NCI-H748 (cell line): ENCODE measurements at regions not wholly inside any gene's neighbourhood (a gene's known extent, or its start where the extent isn't known, plus 50 kb on each side); places are given as distances from the start of the nearest gene placed in this dataset.

Experiments
- DNase-seq: peaks from one replicate; lab custom pipeline; 2025; ENCODE audit not compliant: unreplicated experiment; lab: John Stamatoyannopoulos, UW

DNA sequence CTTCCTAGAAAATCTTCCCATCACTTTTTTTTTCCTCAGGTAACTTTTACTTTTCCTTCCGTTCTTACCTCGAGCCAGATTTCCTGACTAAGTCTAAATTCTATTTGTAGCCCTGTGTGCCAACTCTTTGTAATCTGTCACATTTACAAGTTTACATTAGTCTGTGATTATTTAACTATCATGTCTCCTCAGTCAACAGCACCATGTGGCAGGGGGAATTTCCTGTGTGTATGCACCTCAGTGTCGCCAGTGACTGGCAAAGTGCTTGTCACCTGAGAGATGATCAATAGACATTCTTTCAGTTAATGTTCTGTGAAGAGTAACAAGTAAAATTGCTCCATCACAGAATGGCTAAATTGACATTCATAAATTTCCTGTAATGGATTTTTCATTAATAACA is 468.5 kb downstream of the PDGFC start:
- DNase-seq: peak; percentile 35

GRCh38 chr4:156501962-156502361 is 469.6 kb downstream of the PDGFC start:
- no peak for DNase-seq

DNA sequence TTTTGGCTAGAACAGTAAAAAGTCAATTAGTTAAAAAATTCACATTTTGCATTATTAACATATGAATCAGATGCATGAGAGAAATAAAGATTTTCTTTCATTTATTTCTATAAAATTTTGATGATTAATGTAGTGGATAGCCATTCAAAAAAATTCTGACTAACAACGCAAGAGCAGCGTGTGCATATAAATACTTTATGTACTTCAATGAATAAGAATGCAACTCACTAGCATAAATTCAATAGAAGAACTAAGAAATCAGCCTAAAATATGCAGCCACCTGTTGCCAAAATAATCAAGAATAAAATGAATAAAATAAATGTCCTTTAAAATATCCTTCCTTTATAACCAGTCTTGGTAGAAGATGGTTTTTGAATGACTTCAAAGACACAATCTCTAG is 471.9 kb downstream of the PDGFC start:
- no peak for DNase-seq

GRCh38 chr4:156497486-156497885 is 474.1 kb downstream of the PDGFC start:
- DNase-seq: no peak

DNA sequence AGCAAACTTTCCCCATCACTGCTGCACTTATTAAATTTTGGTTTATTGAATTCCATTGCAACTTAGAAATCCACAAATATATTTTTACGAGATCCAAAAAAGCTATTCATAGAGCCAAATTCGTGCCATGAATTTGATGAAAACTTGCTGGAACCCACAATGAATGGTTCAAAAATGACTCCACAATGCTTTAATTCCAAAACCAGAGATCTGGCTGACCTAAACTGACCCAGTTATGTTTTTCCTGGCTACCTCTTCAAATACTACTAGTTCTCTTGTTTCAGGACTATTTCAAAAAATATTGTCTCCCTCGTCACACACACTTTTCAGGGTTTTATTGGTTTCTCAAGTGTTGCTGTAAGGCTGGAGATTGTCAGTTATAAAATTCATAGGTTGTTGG is 474.8 kb downstream of the PDGFC start:
- no peak for DNase-seq

DNA sequence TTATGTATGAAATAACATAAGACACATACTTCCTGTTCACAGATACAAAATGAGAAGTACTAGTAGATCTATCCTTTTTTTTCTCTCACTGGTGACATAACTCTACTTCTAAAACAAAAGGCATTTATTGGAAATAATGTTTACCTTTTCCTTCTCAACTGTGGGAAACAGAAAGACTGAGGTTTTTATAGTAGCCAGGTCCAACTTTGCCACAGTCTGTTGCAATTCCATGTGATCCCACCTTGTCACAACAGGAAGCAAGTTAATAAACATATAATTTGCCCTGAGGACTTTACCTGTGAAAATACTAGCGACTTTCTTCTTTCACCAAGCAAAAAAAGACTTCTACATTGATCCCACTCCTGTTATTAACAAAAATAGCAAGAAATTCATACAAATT is 475.8 kb downstream of the PDGFC start:
- no peak for DNase-seq

DNA sequence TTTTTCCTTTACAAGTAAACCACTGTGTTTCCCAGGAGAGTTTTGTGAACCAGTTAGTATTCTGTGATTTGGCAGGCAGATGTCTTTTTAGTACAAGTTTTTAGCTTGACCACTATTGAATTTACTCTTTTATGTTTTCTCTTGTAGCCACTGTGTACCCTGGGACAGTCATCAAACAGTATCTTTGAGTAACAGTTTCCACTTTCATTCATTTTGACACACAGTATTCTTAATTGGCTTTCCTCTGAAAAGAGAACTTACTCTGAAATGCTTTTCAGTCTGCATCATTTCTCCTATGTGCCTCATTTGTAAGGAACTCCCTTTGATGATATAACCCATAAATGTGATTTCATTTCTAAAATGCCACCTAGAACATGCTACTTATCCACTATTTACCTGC is 476.5 kb downstream of the PDGFC start:
- no peak for DNase-seq

GRCh38 chr4:156493858-156494257 is 477.7 kb downstream of the PDGFC start:
- DNase-seq: no peak

GRCh38 chr4:156487107-156487506 is 484.5 kb downstream of the PDGFC start:
- DNase-seq: no peak

DNA sequence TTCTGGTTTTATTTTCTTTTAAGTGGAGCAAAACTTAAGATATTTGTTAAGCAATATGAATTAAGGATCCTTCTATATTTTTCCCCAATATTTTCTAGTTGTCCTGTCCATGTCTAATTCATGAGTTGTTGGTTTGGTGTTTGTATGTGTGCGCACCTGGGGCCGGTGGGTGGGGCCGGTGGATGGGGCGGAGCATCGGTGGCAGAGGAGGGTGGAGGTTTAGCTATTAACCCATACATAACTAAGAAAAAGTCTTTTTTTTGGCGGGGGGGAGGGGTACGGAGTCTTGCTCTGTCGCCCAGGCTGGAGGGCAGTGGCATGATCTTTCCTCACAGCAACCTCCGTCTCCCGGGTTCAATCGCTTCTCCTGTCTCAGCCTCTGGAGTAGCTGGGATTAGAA is 489.8 kb downstream of the PDGFC start:
- DNase-seq: no peak

DNA sequence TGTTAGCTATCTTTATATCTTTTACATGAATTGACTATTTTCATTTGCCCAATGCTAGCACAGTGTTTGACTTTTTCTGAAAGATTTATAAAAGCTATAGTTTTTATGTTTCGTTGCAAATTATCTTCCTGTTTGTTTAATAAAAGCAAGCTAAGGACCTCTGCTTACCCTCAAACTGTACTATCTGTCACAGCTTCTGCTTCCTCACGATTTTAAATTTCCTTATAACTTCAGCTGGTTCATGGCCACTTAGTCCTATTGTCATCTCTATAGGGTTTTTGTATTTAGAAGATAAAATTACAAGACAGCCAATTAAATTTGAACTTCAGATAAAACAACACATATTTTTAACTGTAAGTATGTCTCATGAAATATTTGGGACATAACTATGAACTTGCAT is 494.0 kb downstream of the PDGFC start:
- DNase-seq: no peak

GRCh38 chr4:156476359-156476758 is 495.2 kb downstream of the PDGFC start:
- no peak for DNase-seq

DNA sequence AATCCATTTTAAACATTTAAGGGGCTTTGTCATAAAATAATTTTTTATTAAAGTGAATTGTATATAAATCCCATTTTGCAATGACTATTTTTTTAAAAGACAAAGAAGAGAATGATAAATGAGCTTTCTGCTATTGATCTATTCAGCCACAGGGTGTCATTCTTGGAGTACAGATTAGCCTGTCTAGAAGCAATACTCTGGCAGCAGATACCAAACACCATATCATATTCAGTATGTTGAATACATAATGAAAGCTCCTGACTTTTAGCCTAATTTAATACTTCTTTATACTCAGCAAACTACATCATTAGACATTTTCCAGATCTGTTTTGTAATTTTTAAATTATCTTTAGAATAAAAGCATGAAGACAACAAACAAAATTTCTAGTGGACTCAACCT is 496.3 kb downstream of the PDGFC start:
- DNase-seq: peak; percentile 45

DNA sequence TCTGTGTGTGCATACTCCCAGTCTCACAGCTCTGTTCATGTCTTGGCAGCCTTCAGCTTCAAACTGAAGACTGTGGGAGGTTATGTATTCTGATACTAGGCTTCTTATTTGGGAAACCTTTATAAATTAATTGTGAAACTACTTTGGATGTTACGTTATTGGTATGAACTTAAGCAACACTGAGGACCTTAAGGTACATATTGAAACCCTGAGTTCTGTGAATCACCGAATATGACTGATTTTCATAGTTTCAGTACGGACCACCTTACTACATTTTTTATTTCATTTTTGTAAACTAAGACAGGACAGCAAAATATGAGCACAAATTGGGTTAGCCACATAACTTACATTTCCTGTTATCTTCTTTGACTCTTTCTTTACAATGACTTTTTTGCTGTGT is 498.4 kb downstream of the PDGFC start:
- DNase-seq: no peak

- no peak for DNase-seq
Observed at GRCh38 chr4:156472624-156473023, 499.0 kb downstream of the PDGFC start.

DNA sequence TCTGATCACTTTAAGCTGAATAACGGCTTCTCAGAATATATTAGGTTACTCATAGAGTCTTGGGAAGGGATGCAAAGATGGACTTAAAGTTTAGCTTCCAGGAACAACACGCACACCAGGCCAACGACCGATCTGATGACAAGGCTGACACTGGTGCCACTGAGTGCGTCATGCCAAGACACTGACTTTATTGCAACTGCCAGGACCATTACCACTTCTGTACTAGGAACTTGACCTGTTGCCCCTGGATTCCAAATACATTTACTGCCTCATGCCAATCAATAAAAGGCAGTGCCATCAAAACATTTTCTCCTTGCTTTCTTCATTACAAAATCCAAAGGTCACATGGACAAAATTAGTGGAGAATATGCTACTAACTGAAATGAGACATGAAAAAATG is 505.9 kb upstream of the CTSO start:
- no peak for DNase-seq

- no peak for DNase-seq
Observed at GRCh38 chr4:156456830-156457229, 503.2 kb upstream of the CTSO start.

DNA sequence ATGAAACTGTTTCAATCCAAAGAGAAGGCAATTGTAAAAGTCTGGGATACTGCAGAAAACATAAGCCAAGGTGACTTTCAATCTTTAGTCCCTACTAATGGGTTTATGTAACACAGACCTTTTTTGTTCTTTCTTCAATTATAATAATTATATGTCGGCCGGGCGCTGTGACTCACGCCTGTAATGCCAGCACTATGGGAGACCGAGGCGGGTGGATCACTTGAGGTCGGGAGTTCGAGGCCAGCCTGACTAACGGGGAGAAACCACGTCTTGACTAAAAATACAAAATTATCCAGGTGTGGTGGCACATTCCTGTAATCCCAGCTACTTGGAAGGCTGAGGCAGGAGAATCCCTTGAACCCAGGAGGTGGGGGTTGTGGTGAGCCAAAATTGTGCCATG is 489.8 kb upstream of the CTSO start:
- no peak for DNase-seq

GRCh38 chr4:156442912-156443311 is 489.2 kb upstream of the CTSO start:
- DNase-seq: no peak

DNA sequence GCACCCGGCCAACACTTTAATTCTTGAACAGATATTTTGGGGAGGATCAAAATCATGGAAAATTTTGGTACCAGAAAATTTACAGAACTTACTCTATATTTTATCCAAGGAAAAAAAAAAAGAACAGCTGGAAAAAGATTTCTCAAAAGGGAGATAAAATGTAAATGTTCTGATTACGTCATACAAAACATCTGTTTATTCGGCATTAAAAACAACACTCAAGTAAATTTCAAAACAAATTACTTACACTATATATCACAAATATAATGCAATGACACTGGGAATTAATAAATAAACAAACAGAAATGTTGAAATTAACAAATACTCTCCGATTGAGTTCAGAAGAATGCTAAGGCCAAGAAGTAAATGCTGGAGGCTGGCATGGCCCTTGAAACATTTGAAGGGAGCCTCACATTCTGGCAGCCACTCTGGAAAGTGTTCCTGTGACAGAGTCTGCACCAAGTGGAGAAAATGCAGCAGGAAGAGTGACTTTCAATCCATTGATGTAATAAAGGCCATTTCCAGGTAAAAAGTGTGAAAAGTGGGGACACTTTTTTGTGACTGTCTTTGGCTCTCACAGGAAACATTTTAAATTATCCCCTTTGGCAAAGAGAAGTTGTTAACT is 486.0 kb upstream of the CTSO start:
- DNase-seq: no peak

GRCh38 chr4:156437666-156438065 is 484.0 kb upstream of the CTSO start:
- peak; percentile 3 for DNase-seq

DNA sequence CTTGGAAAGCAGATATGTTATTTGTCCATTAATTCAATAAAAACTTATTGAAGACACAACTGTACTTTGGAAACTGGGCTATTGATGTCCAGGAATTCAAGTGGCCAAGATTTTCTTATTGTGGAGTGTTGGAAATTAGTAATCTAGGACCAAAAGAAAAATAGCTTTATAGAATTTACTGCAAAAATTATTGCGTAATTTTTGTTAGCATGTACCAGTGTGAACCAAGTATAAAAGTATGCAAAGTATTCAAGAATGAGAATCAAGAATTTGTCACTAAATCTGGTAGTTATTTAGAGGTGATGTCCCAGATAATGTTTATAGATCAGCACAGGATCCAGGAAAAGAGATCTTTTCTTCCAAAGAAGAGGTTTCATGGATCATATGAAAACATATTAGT is 468.9 kb upstream of the CTSO start:
- no peak for DNase-seq

- no peak for DNase-seq
Observed at GRCh38 chr4:156420623-156421022, 467.0 kb upstream of the CTSO start.
